22Rv1 (cell line): ENCODE measurements at regions not wholly inside any gene's neighbourhood (a gene's known extent, or its start where the extent isn't known, plus 50 kb on each side); places are given as distances from the start of the nearest gene placed in this dataset.

ENCODE experiments used
- H3K27ac ChIP-seq: fragments of 450-650 bp; 2 replicates; pipeline ENCODE4 v1.5.1; 2017
- CTCF ChIP-seq: fragments of 450-650 bp; IDR thresholded peaks from 2 replicates; pipeline ENCODE4 v1.5.1; 2017; ENCODE audit warnings: mild to moderate bottlenecking
- ZFX ChIP-seq: fragments of 450-650 bp; IDR thresholded peaks from 2 replicates; pipeline ENCODE4 v1.6.1; 2017; ENCODE audit warnings: antibody characterized with exemption, borderline replicate concordance

- H3K27ac ChIP-seq, result no peak overlapping the region
- TF ChIP-seq CTCF (no peak), ZFX (no peak)
Measured at GRCh38 chr9:113770396-113770795, 105.7 kb upstream of the ZNF618 start.

GRCh38 chr9:113771199-113771598 lies 104.9 kb upstream of the ZNF618 start:
- TF ChIP-seq ZFX (no peak), CTCF (no peak)
- no peak overlapping the region for H3K27ac ChIP-seq

GRCh38 chr9:113772121-113772810 lies 103.8 kb upstream of the ZNF618 start:
- no peak overlapping the region for H3K27ac ChIP-seq
- TF ChIP-seq ZFX, result no peak
- TF ChIP-seq CTCF, result no peak

DNA sequence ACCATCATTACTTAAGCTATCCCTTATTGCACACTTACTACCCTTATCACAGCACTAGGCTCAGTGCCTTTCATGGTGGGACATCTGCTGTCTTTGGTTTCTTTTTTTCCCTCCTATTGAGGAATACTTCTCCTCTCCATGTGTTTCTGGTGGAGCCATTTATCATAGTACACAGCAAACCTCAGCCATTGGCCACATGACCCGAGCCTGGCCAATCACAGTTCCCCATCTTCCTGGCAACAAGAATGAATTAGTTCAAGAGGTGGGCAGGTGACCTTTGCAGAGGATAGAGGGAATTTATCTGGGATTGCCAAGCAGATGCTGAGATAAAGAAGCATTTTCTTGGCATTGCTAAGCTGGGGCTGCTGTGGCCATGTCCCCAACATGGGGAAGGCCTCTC lies 101.1 kb upstream of the ZNF618 start:
- H3K27ac ChIP-seq, result no peak overlapping the region
- TF ChIP-seq CTCF (no peak), ZFX (no peak)

DNA sequence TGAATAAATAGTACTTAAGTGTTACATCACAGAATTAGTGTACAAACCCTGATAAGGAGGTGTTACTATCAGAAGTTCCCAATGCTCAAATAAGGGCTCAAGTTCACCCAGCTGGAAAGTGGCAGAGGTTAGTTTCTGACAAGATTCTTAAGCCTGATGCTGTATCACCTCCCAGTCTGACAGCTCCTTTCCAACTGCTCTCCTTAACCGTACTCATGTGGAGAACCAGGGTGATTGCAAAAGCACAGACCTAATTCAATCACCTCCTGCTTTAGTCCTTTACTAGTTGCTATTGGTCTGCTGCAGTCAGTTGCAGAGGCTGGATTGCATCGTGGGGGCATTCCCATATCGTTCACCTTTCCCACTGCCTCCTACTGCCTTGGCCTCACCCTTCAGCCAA lies 100.4 kb upstream of the ZNF618 start:
- no peak overlapping the region for H3K27ac ChIP-seq
- TF ChIP-seq CTCF (no peak), ZFX (no peak)

DNA sequence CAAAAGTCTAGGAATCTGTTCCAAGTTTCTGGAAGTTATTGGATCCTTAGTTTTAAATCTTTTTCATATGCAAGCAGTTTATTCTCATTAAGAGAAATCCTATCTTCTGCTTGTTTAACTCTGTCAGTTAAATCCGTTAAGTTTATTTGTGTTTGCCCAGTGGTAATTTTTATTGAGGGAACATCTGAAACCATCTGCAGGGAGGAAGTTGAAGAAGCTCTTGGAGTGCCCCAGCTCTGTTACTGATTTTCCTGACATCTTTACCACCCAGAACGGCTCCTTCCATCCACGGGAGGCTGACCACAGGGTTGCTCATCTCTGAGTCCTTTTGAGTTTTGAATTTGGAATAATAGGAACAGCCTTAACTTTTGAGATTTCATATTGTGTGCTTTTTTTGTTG lies 99.9 kb upstream of the ZNF618 start:
- H3K27ac ChIP-seq, result no peak overlapping the region
- TF ChIP-seq ZFX, result no peak
- no peak for TF ChIP-seq CTCF

GRCh38 chr9:113781381-113781780 lies 94.7 kb upstream of the ZNF618 start:
- no peak for TF ChIP-seq CTCF
- TF ChIP-seq ZFX, result no peak

More at GRCh38 chr9:113781381-113781780, 94.7 kb upstream of the ZNF618 start:
- no peak overlapping the region for H3K27ac ChIP-seq
